ENCODE measurements at regions not wholly inside any gene's neighbourhood (a gene's known extent, or its start where the extent isn't known, plus 50 kb on each side); places are given as distances from the start of the nearest gene placed in this dataset.

- TF ChIP-seq CTCF (IDR thresholded peaks at IDR 0.05; ENCODE audit: control extremely low read depth in 1 of 3, insufficient read depth in 1 of 3, low read depth in 1 of 3, low read length in 3 of 3) (no peak), RFX5 (IDR thresholded peaks at IDR 0.05; ENCODE audit: borderline replicate concordance, low read depth, low read length) (no peak), ASH2L (IDR thresholded peaks at IDR 0.05; ENCODE audit: low read length) (no peak), SIX5 (IDR thresholded peaks at IDR 0.05; ENCODE audit: low read depth, low read length) (no peak), ATF3 (IDR thresholded peaks at IDR 0.05; ENCODE audit: insufficient read depth, low read depth, low read length) (no peak), POLR2A (IDR thresholded peaks at IDR 0.05; ENCODE audit: control extremely low read depth in 1 of 2, low read depth in 2 of 2, low read length in 2 of 2) (no peak), CEBPB (IDR thresholded peaks at IDR 0.05; ENCODE audit: low read depth, low read length) (no peak), EGR1 (IDR thresholded peaks at IDR 0.05; ENCODE audit: borderline replicate concordance, low read depth, low read length) (no peak), EP300 (IDR thresholded peaks at IDR 0.05; ENCODE audit: borderline replicate concordance in 1 of 2, low read depth in 2 of 2, low read length in 2 of 2) (no peak), TEAD4 (IDR thresholded peaks at IDR 0.05; ENCODE audit: low read depth, low read length) (no peak)
These were observed 951.9 kb downstream of the TSN start for GRCh38 chr2:122707224-122707824.
